PC-9 (cell line): ENCODE measurements at regions not wholly inside any gene's neighbourhood (a gene's known extent, or its start where the extent isn't known, plus 50 kb on each side); places are given as distances from the start of the nearest gene placed in this dataset.

Experiments
- CTCF ChIP-seq: fragments of 200-600 bp; sonication (generic); conservative IDR thresholded peaks from 2 replicates; pipeline ENCODE4 v1.6.1; 2017; ENCODE audit warnings: mixed run types, antibody characterized with exemption, mild to moderate bottlenecking, moderate library complexity
- EZH2 ChIP-seq: fragments of 200-600 bp; sonication (generic); IDR thresholded peaks from 2 replicates; pipeline ENCODE4 v1.8.0; 2017; ENCODE audit warnings: antibody characterized with exemption, low read depth

- no peak for TF ChIP-seq CTCF
- no peak for TF ChIP-seq EZH2
These were observed 634.8 kb upstream of the UBE2E2 start for GRCh38 chr3:22568285-22568684.
